ENCODE measurements at regions not wholly inside any gene's neighbourhood (a gene's known extent, or its start where the extent isn't known, plus 50 kb on each side); places are given as distances from the start of the nearest gene placed in this dataset.

DNA sequence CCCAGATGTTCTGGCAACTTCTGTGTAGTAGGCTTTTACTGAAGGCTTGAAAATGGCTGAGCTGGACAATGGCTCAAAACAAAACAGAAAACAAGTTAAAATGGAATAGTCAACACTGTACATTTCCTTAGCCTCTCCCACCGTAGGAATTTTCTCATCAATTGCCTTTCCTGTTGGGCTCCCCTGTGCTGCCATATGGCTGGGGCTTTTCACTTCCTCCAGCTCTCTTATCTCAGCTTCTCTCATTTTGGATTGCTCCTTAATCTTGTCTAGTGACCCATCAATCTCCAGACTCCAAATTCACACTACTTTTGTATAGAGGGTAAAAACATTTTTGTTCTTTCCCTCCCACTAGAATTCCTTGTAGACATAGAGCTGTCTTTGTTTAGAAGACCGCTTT, 50.4 kb upstream of the RPH3A start:
- H3K4me2 ChIP-seq: no peak overlapping the region
- H3K9me3 ChIP-seq (replicated peaks in 1 of 11): no peaks in the 10 kb centered on the region
- H3K27ac ChIP-seq: no peak overlapping the region
- H3K4me3 ChIP-seq: no peak overlapping the region
- TF ChIP-seq Cebpa-rat (IDR thresholded peaks at IDR 0.05): no peak
- H3K4me1 ChIP-seq: peaks cover 0 to 7% (median 3%) of the 10 kb centered on the region in 10 experiments; a peak in 7 of 20 replicates
- H3K36me3 ChIP-seq: no peaks in the 10 kb centered on the region
- no peaks in the 10 kb centered on the region; a peak in 1 of 22 replicates for H4K20me1 ChIP-seq
- H3K9ac ChIP-seq: no peak overlapping the region
- H3K27me3 ChIP-seq: no peaks in the 10 kb centered on the region

Data from BLaER1 treated with 17β-estradiol and CSF1 and Interleukin-3, amounts not matched to agents 10 nM and 100 nM (cell line).